ENCODE measurements at regions not wholly inside any gene's neighbourhood (a gene's known extent, or its start where the extent isn't known, plus 50 kb on each side); places are given as distances from the start of the nearest gene placed in this dataset.
"Not testable (repeated sequence)": the region's sequence is repeated elsewhere in the genome, so short reads cannot be mapped to it uniquely, and the experiment has no call there.

GRCh38 chr3:137695351-137695750 is 68.8 kb upstream of the SOX14 start:
- no peak overlapping the region for H3K4me3 Mint-ChIP-seq
- peaks cover under 1 to 5% of the 10 kb centered on the region in 2 donors for H3K9me3 Mint-ChIP-seq
- no peaks in the 10 kb centered on the region for H3K36me3 Mint-ChIP-seq (ENCODE audit: insufficient read depth)
- DNase-seq: no peak
- H3K27ac Mint-ChIP-seq: no peak overlapping the region
- ATAC-seq (replicated peaks): no peak
- H3K4me1 Mint-ChIP-seq (ENCODE audit: low read depth in 2 of 2): no peaks in the 10 kb centered on the region
- no peaks in the 10 kb centered on the region for H3K27me3 Mint-ChIP-seq

DNA sequence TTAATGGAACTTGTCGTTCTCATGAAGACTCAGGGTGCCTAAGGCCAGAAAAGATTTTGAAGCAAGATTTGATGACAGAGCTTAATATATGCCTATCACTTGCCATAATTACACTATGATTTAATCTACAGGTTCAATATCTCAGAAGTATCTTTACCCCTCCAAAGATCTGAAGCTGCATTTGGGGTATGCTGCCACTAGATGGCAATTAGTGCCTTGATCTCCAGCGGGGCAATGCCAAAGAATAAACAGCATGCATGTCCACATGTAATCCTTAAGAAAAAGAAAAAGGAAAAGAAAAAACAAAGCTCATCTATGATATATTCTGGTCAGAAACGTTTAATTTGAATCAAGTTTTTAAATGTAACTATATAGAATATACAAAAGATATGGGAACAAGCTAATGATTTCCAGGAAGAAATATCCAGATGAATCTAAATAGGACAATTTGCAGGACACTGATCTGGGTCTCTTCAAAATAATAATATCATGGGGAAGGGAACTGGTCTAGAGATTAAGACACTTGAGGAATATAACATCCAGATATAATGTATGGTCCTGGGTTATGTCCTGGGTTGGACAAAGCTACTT is 55.0 kb upstream of the SOX14 start:
- Mint-ChIP-seq H3K27ac (no peak overlapping the region), H3K4me1 (ENCODE audit: low read depth in 2 of 2) (no peaks in the 10 kb centered on the region), H3K9me3 (peaks cover 16% of the 10 kb centered on the region in 2 donors), H3K4me3 (no peak overlapping the region), H3K36me3 (ENCODE audit: insufficient read depth) (no peaks in the 10 kb centered on the region), H3K27me3 (no peaks in the 10 kb centered on the region)
- DNase-seq (no peak), ATAC-seq (replicated peaks) (no peak)

DNA sequence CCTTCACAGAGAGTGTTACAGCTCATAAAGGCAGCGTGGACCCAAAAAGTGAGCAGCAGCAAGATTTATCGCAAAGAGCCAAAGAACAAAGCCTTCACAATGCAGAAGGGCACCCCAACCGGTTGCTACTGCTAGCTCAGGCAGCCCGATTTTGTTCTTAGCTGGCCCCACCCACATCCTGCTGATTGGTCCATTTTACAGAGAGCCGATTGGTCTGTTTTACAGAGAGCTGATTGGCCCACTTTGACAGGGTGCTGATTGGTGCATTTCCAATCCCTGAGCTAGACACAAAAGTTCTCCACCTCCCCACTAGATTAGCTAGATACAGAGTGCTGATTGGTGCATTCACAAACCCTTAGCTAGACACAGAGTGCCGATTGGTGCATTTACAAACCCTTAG is 50.1 kb upstream of the SOX14 start:
- not testable (repeated sequence) for DNase-seq; ATAC-seq (replicated peaks); H3K4me1 Mint-ChIP-seq (ENCODE audit: low read depth in 2 of 2); H3K27ac Mint-ChIP-seq; H3K27me3 Mint-ChIP-seq; H3K4me3 Mint-ChIP-seq; H3K36me3 Mint-ChIP-seq (ENCODE audit: insufficient read depth)
- H3K9me3 Mint-ChIP-seq: peaks cover 14 to 23% of the 10 kb centered on the region in 2 donors

Measured in effector memory CD8-positive, alpha-beta T cell (primary cell).